ENCODE measurements at regions not wholly inside any gene's neighbourhood (a gene's known extent, or its start where the extent isn't known, plus 50 kb on each side); places are given as distances from the start of the nearest gene placed in this dataset.

DNA sequence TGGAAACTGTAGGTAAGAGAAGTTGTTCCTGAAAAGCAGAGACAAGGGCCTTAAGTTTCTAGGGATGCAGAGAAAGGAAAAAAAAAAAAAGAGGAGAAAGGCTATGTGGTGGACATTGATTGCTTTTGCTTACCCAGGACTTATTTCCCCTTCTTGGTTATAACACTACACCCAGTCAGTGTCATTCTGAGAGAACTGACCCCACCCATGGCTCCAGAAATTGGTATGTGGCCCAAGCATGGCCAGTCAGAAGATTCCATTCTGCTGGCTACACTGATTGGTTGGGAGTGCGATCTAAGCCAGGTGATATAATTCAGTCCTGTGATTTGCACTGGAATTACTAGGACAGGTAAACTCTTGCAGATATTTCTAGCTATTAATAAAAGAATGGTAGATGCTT lies 62.2 kb upstream of the EXOC4 start:
- DNase-seq (ENCODE audit: low read depth): no peak

DNA sequence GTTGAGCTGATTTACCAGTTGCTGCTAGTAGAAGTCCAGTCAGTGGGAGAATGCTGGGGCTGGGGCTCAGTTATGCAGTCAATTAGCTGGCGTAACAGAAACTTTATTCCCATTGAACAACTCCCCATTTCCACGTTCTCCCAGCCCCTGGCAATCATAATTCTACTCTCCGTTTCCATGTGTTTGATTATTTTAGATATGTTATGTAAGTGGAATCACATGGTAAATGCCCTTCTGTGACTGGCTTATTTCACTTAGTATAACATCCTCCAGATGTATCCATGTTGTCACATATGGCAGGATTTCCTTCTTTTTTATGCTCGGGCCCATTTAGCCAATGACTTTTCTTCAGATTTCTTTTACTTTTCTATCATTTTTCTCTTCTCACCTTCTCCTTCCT lies 61.1 kb upstream of the EXOC4 start:
- no peak for DNase-seq (ENCODE audit: low read depth)

DNA sequence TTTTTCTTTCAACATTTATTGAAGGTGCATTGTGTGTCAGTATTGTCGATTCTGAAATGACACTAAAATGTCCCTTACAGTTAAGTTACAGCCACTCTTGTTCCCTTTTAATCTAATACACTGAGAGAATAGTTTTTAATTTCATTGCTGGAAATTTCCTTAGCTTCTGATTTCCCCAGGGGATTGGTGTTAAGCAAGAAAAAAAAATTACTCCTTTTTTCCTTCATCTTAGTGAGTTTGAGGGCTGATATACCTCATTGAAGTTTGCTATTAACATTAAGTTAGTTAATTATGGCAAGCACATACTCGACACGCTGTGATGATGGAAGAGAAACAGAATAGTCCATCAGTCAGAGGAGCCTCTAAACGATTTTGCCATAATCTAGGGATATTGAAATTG lies 57.0 kb upstream of the EXOC4 start:
- no peak for DNase-seq (ENCODE audit: low read depth)

GRCh38 chr7:133196856-133197612 lies 55.8 kb upstream of the EXOC4 start:
- DNase-seq (ENCODE audit: low read depth): no peak

DNA sequence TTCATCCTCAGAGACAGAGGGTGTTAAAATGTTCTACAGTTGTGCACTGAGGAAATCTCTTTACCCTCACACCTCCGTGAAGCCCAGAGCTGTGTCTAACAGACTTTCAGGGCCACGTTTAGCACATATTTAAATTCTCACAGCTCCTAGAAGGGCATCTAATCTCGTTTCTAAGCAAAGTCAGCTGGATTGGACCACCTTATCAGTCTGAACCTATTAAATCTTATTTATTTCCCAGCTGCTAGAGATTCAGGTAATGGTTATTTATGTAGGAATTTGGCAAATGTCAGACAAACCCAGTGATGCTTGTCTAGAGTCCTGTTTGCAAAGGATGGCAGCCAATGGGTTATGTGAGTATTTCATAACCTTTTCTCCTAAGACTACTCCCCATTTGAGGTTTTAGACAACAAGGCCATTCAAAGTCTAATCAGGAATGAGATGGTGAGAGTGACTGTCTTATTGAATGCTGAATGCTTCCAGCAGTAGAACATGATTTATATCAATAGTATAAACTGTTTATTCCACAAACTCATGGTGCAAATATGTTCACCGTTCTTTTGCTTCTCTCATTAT lies 54.8 kb upstream of the EXOC4 start:
- DNase-seq (ENCODE audit: low read depth): peak; percentile 35

GRCh38 chr7:133199831-133200230 lies 53.0 kb upstream of the EXOC4 start:
- no peak for DNase-seq (ENCODE audit: low read depth)

DNA sequence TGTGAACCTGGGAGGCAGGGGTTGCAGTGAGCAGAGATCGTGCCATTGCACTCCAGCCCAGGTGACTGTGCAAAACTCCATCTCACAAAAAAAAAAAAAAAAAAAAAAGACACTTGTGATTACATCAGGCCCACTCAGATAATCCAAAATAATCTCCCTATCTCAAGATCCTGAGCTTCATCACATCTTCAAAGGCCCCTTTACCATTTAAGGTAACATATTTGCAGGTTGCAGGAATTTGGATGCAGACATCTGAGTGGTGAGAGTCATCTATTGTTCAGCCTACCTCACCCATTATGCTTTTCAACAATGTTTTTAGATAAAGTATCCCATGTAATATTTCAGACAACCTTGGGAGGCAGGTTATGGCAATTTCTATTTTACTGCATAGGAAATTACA lies 51.4 kb upstream of the EXOC4 start:
- DNase-seq (ENCODE audit: low read depth): no peak

DNA sequence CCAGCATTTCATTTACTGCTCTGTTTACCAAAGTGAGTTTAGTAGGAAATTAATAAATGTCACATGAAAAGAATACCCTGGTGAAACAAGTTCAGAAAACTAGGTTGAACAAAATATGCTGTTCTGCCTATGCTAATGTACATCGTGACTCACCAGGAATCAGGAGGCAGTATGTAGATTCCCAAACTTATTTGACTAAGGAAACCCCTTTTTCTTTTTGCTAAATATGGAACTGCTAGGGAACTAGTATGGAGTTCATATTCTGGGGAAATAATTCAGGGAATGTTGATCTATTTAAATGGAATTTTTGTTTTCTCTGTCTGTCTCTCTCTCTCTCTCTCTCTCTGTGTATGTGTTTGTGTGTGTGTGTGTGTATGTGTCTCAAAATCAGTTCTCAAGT lies 49.9 kb upstream of the EXOC4 start:
- no peak for DNase-seq (ENCODE audit: low read depth)

Data from M059J (cell line).